ENCODE measurements at regions not wholly inside any gene's neighbourhood (a gene's known extent, or its start where the extent isn't known, plus 50 kb on each side); places are given as distances from the start of the nearest gene placed in this dataset.
"Not testable (repeated sequence)": the region's sequence is repeated elsewhere in the genome, so short reads cannot be mapped to it uniquely, and the experiment has no call there.

DNA sequence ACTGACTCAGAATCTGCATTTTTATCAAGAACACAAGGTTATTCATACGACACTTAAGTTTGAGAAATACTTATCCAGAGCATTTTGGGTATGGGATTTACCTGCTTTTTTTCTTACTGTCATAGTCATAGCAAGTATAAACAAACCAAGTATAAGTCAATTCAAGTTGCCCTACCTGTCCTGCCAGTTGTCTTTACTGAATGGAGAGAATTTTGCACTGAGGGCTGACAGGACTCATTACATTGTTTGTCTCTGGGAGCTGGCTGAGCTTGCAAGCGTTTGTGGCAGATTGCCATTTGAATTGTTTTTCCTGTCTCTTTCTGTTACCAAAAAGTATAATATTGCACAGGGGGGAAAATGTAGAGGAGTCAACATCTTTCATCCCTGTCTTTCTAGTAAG, 278.9 kb upstream of the MAGEC2 start:
- H3K27me3 ChIP-seq = no peaks in the 10 kb centered on the region
- H3K4me1 ChIP-seq = no peaks in the 10 kb centered on the region
- H3K27ac ChIP-seq = no peak overlapping the region
- ATAC-seq (no peak), DNase-seq (no peak)
- no peak overlapping the region for H3K4me3 ChIP-seq
- TF ChIP-seq, protein P1, sequence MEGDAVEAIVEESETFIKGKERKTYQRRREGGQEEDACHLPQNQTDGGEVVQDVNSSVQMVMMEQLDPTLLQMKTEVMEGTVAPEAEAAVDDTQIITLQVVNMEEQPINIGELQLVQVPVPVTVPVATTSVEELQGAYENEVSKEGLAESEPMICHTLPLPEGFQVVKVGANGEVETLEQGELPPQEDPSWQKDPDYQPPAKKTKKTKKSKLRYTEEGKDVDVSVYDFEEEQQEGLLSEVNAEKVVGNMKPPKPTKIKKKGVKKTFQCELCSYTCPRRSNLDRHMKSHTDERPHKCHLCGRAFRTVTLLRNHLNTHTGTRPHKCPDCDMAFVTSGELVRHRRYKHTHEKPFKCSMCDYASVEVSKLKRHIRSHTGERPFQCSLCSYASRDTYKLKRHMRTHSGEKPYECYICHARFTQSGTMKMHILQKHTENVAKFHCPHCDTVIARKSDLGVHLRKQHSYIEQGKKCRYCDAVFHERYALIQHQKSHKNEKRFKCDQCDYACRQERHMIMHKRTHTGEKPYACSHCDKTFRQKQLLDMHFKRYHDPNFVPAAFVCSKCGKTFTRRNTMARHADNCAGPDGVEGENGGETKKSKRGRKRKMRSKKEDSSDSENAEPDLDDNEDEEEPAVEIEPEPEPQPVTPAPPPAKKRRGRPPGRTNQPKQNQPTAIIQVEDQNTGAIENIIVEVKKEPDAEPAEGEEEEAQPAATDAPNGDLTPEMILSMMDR (IDR thresholded peaks at IDR 0.05) = no peak
- H3K9me3 ChIP-seq = no peaks in the 10 kb centered on the region
- intact Hi-C loops (cut with DNase I) = no loop called here
- no peaks in the 10 kb centered on the region for H3K36me3 ChIP-seq

DNA sequence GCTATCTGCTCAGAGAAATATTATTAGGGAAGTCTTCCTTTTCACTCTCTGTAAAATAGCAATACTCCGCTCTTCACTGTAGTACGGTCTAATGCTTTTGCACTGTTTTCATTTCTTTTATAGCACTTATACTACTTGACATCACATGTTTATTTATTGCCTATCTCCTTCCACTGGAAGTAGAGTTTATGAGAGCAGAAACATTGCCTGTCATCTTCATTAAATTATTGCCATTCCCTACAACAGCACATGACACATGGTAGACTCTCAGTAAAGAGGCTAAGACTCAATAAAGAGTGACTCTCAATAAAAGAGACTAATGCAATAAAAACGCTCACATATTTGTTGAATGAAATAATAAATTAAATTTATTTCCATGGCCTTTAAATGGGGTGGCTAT, 241.3 kb upstream of the MAGEC2 start:
- no peaks in the 10 kb centered on the region for H3K27me3 ChIP-seq
- DNase-seq (no peak), ATAC-seq (no peak)
- TF ChIP-seq, protein P1 (IDR thresholded peaks at IDR 0.05) = no peak
- H3K4me1 ChIP-seq = no peaks in the 10 kb centered on the region
- no peak overlapping the region for H3K27ac ChIP-seq
- H3K36me3 ChIP-seq = no peaks in the 10 kb centered on the region
- no peaks in the 10 kb centered on the region for H3K9me3 ChIP-seq
- no peak overlapping the region for H3K4me3 ChIP-seq
- intact Hi-C loops (cut with DNase I) = no loop called here

- H3K4me3 ChIP-seq = no peak overlapping the region
- TF ChIP-seq, protein P1 (IDR thresholded peaks at IDR 0.05) = no peak
Observed at GRCh38 chrX:142428916-142429315, 223.8 kb upstream of the MAGEC2 start.

GRCh38 chrX:142390998-142391397, 185.9 kb upstream of the MAGEC2 start:
- DNase-seq; H3K36me3 ChIP-seq; H3K27ac ChIP-seq; H3K4me1 ChIP-seq; ATAC-seq; H3K9me3 ChIP-seq; H3K4me3 ChIP-seq; intact Hi-C loops (cut with DNase I); H3K27me3 ChIP-seq: not testable (repeated sequence)

More at GRCh38 chrX:142428916-142429315, 223.8 kb upstream of the MAGEC2 start:
- no peak for DNase-seq
- peak; percentile 25 for ATAC-seq
- H3K27me3 ChIP-seq = no peaks in the 10 kb centered on the region
- H3K4me1 ChIP-seq = no peaks in the 10 kb centered on the region
- no peak overlapping the region for H3K27ac ChIP-seq
- intact Hi-C loops (cut with DNase I) = no loop called here
- no peaks in the 10 kb centered on the region for H3K36me3 ChIP-seq
- no peaks in the 10 kb centered on the region for H3K9me3 ChIP-seq

- Histone ChIP-seq H3K4me3 (no peak overlapping the region), H3K27me3 (no peaks in the 10 kb centered on the region), H3K4me1 (no peaks in the 10 kb centered on the region), H3K36me3 (no peaks in the 10 kb centered on the region), H3K9me3 (no peaks in the 10 kb centered on the region), H3K27ac (no peak overlapping the region)
- TF ChIP-seq, protein P1 (IDR thresholded peaks at IDR 0.05) = no peak
- intact Hi-C loops (cut with DNase I) = no loop called here
- ATAC-seq (no peak), DNase-seq (no peak)
Observed at GRCh38 chrX:142363501-142363900, 158.4 kb upstream of the MAGEC2 start.

DNA sequence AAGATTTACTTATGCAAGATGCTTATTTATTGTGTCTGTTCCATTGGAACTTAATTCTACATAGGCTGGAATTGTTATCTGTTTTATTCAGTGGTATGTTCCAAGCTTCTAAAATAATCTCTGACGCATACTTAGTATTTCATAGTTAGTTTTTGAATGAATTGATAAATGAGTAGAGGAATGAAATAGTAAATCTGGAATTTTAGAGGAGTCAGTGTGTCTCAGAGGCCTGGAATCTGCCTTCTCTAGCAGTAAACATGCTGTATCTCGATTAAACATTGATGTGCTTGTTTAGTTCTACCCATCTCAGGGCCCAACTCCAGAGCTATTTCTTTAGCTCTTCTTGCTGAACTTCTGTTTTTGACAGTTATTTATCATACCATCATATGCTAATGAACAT, 154.2 kb upstream of the MAGEC2 start:
- Histone ChIP-seq H3K27ac (no peak overlapping the region), H3K4me1 (no peaks in the 10 kb centered on the region), H3K9me3 (no peaks in the 10 kb centered on the region), H3K36me3 (no peaks in the 10 kb centered on the region), H3K27me3 (no peaks in the 10 kb centered on the region), H3K4me3 (no peak overlapping the region)
- intact Hi-C loops (cut with DNase I) = no loop called here
- TF ChIP-seq, protein P1 (IDR thresholded peaks at IDR 0.05) = no peak
- no peak for ATAC-seq
- DNase-seq = no peak
